ENCODE measurements at regions not wholly inside any gene's neighbourhood (a gene's known extent, or its start where the extent isn't known, plus 50 kb on each side); places are given as distances from the start of the nearest gene placed in this dataset.

DNA sequence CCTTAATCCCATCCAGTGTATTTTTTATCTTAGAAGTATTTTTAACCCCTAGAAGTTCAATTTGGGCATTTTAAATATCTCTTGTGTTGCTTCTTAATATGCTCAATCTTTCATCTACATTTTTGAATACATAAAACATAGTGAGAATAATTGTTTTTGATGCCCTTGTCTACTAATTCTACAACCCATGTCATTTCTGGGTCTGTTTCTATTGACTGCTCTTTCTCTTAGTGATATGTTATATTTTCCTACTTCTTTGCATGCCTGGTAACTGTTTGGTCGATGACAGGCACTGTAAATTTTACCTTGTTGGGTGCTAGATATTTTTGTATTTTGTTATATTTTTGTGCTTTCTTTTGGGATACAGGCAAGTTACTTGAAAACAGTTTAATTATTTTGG lies 56.3 kb downstream of the CYTL1 start:
- DNase-seq, result no peak
